HG03066 (cell line): ENCODE measurements at regions not wholly inside any gene's neighbourhood (a gene's known extent, or its start where the extent isn't known, plus 50 kb on each side); places are given as distances from the start of the nearest gene placed in this dataset.
"Not testable (repeated sequence)": the region's sequence is repeated elsewhere in the genome, so short reads cannot be mapped to it uniquely, and the experiment has no call there.

Experiments used
- ATAC-seq: cut with Tn5 transposase; IDR thresholded peaks from one replicate; pipeline ENCODE4 v1.9.1; 2021; ENCODE audit warnings: low read depth; ENCODE audit not compliant: unreplicated experiment

DNA sequence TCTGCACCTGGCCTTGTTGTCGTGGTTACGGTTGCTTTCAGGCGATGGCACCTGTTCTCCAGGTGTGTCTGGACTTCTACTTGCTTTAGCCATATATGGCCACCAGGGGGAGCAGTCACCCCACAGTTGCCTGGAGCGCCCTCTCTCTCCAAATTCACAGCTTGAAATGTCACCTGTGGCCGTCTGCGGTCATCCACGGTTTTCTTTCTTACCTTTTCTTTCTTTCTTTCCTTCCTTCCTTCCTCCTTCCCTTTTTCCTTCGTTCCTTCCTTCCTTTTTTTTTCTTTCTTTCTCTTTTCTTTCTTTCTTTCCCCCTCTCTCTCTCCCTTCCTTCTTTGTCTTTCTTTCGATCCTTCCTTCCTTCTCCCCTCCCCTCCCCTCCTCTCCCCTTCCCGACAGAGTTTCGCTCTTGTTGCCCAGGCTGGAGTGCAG, 150.5 kb upstream of the VKORC1L1 start:
- ATAC-seq, result no peak

DNA sequence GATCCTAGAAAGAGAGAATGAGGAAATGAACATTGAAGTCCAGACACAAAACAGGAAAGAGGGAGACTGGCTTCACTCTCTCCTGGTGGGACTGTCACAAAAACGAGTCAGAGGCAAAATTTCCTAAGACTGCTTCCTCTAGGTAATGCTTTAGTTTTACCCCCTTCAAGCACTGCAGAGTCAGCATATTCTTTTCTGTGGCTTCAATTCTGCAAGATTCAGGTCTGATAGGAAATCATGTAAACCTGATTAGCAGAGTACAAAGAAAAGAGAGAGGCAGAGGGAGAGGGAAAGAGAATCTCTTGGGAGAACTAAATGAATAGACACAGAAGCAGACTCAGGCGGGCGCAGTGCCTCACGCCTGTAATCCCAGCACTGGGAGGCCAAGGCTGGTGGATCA, 145.7 kb upstream of the VKORC1L1 start:
- not testable (repeated sequence) for ATAC-seq

DNA sequence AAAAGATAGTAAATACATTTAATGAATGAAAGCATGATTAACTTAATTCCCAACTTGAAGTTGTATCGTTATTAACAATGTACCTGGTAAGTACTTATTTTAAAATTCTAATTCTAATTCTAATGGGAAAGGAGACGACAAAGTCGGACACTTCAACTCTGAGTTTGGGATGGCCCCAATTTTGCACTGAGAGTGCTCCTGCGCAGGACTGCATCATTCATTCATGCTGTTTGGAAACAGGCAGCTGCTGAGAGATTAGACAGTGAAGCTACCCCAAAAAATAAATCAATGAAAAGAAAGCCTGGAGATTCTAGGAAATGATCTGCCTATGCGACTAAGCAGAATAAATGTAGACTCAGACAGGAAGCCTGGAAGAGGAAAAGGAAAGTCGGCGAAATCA, 141.7 kb upstream of the VKORC1L1 start:
- no peak for ATAC-seq

DNA sequence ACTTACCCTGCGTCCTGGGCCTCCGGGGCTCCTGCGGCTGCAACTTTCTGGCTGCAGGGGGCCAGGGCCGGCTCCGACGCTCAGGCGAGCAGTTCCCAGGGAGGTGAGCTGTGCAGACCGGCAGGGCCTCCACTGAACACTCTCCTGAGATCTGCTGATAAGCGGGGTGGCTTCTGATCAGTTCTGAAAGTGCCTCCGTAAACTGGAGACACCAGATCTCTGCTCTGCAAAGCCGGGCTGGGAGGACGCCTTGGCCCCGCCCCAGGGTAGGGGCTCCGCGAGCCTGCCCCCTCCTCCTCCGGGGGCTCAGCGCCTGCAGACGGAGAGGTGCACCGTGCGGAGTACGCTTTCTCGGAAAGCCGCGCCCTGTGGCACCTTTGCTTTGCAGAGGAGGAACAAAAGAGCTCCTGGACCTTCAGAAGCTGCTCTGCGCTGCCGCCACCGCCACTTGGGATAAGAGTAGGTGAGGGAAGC, 141.3 kb upstream of the VKORC1L1 start:
- ATAC-seq, result no peak

DNA sequence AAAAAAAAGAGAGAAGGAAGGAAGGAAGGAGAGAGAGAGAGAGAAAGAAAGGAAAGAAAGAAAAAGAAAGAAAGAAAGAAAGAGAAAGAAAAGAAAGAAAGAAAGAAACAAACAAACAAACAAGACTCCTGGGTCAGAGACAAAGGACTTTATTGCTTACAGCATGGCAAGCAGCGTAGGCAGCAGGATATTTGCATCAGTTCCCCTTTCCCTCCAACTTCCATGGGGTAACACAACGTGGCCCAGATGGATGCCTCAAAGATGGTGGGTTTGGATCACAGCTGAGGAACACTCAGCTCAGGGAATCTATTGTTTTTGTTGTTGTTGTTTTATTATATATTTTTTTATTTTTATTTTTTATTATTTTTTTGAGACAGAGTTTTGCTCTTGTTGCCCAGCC, 128.5 kb upstream of the VKORC1L1 start:
- ATAC-seq, result no peak

DNA sequence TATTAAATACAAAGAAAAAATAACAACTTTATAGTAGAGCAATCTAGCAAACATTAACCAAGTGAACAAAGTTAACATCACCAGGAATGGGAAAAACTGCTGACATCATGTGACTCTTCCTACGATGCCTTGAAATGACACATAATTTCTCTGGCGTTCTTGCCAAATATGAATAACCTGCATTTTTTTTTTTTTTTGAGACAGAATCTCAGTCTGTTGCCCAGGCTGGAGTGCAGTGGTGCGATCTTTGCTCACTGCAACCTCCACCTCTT, 126.5 kb upstream of the VKORC1L1 start:
- ATAC-seq, result no peak

DNA sequence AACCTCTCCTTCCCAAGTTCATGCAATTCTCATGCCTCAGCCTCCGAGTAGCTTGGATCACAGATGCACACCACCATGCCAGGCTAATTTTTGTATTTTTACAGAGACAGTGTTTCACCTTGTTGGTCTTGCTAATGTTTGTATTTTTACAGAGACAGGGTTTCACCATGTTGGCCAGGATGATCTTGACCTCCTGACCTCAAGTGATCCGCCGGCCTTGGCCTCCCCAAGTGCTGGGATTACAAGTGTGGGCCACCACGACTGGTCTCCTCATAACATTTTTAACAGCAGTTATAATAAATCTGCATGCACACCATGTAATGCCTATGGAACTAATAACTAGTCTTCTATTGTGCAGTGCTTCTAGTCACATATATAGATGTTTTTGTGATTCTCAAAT, 123.8 kb upstream of the VKORC1L1 start:
- ATAC-seq, result no peak

DNA sequence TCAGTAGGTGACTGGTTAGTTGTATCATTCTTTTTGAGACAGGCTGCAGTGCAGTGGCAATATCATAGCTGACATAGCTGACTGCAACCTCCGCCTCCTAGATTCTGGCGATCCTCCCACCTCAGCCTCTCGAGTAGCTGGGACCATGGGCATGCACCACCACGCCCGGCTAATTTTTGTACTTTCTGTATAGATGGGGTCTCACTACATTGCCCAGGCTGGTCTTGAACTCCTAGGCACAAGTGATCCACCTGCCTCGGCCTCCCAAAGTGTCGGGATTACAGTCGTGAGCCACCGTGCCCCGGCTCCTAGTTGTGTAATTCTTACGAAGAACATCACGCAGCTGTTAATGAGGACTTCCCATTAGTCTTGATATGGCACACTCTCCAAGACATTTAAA, 123.4 kb upstream of the VKORC1L1 start:
- no peak for ATAC-seq

DNA sequence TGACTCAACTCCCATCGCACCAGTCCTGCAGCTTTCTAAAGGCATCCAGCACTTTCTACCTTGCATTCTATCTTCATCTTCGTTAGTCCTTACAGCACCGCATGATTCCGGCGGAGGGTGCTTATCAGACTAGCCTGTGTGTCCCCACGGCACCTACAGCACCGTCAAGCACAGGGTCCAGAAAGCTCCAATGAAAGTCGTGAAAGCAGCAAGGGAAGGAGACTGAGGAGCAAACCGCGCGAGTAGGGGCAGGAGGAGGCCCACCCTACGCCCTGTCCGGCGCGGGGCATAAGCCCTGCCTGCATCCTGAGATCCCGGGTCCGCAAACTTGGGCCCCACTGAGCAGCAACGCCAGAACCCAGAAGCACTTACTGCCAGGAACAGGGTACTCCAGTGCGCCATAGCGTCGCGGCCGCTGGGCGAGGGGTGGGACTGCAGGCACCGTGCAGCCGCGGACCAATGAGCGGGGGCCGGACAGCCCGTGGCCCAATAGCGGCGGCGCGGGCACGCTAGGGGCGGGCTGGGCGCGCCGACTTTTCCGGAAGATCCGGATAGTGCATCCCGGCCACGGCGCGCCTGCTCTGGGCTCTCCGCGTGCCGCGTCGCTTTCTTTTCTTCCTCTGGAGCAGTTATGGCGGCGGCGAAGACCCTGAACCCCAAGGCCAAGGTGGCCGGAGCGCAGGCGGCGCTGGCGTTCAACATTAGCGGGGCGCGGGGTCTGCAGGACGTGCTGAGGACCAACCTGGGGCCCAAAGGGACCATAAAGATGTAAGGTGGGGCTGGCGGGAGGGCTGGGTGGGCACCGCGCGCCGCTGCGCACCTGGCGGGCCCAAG, 122.1 kb upstream of the VKORC1L1 start:
- peak; percentile 97 for ATAC-seq

DNA sequence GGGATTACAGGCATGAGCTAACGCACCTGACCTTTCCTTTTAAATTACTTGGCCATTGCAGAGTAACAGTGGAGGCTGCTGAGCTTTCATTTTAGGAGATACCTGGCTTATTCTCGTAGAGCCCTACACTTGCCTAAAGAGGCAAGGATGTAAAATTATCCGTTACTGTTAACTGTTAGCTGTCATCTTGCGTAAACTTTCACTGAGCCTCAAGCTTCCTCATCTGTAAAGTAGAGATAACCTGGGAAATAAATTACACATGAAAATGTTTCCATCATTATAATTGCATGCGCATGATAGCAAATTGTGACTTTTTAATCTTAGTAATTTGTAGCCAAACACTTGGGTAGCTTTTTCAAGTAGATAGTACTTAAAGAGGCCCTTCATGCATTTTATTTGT, 118.8 kb upstream of the VKORC1L1 start:
- ATAC-seq, result not testable (repeated sequence)

DNA sequence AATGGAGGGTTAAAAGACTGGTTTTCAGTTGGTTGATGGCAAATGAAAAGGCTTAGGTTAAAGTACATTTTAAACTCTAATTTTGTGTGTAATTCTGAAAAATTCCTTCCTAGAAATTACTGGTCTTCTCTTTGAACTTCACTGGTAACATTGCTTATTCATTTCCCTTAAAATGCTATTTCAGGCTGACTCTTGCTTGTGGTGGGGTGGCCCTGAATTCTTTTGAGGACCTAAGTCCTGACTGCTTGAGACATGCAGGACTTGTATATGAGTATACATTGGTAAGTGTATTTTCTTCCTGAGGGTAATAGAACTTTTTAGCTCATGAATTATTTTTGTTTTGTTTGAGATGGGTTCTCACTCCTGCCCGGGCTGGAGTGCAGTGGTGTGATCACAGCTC, 113.9 kb upstream of the VKORC1L1 start:
- not testable (repeated sequence) for ATAC-seq

DNA sequence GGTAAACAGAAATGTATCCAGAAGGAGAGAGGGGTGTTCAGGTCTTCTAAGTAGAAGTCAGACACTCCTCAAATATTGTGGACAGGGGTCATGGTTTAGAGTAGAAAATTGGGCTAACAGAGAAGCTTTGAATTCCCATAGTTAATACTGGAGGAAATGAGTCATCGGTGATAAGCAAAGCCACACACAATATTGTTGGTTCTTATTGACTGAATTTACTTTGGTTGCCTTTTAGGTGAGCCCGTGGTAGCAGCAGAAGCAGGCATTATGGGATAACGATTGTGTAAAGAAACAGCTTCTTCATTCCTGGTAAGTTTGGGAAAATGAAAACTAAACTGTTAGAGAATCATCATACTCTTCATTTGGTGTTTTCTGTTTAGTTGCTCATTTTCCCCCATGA, 110.2 kb upstream of the VKORC1L1 start:
- not testable (repeated sequence) for ATAC-seq

DNA sequence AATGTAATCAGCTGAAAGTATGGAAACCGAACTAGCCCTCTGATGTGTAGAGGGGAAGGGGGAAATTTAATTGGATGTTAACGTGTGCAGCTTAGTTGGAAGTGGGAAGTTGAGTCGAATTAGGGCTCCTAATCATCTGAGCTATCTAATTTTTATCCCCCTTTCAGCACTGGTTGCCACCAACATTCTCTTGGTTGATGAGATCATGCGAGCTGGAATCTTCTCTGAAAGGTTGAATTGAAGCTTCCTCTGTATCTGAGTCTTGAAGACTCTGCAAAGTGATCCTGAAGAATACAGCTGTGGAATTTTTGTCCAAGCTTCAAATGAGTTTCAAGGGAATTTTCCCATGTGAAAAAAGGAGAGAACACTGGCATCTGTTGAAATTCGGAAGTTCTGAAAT, 109.8 kb upstream of the VKORC1L1 start:
- ATAC-seq, result not testable (repeated sequence)

DNA sequence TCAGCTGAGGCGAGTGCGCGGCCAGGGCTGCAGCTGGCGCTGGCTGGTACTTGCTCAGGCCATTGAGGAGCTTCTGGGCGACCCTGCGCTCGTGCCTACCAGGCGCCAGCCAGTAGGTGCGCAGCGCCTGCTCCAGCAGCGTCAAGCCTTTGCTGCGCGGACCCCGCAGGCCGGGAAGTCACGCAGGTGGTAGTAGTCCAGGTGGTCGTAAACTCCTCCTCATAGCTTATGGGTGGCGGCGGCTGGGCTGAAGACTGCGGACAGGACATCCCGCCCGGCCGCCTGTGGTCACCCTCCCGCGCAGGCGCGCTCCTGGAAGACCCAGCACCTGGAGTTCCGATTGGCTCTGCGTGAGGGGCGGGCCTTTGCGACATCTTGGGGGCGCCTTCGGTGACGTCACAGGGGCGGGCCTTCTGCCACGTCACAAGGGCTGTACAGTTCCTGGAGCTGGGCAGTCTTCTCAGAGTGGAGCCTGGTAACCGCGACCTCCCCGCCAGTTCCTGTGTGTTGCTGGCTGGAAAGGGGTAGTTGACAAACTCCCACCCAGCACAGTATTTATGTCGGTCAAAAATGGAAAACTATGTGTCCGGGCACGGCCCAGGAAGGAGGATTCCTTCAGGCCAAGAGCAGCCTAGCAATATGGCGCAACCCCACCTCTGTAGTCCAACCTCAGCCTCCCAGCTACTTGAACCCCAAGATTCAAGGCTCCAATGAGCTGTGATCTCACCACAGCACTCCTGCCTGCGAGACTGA, 102.2 kb upstream of the VKORC1L1 start:
- ATAC-seq, result peak; percentile 95

DNA sequence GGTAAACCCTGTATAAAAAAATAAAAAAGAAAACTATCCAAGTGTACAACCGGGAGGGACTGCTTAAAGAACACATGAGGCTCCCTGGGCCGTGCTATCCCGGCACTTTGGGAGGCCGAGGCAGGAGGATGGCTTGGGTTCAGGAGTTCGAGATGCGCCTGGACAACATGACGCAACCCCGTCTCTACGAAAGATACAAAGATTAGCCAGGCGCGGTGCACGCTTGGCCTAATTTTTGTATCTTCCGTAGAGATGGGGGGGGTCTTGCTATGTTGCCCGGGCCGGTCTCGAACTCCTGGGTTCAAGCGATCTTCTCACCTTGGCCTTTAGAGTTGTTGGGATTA, 101.7 kb upstream of the VKORC1L1 start:
- not testable (repeated sequence) for ATAC-seq

DNA sequence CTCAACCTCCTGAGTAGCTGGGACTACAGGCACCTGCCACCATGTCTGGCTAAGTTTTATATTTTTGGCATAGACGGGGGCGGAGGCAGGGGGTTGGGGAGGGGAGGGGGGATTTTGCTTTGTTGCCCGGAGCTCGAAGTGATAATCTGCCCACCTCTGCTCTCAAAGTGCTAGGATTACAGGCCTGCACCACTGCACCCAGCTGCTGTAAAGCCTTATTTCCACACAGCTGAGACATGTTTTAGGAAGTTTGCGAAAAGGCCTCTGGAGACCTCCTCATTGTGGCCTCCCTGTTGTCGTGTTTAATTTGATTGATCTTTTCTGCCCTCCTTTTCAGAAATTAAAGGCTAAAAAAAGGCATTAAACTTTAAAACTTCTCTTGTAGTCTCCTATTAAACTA, 96.2 kb upstream of the VKORC1L1 start:
- ATAC-seq, result not testable (repeated sequence)

DNA sequence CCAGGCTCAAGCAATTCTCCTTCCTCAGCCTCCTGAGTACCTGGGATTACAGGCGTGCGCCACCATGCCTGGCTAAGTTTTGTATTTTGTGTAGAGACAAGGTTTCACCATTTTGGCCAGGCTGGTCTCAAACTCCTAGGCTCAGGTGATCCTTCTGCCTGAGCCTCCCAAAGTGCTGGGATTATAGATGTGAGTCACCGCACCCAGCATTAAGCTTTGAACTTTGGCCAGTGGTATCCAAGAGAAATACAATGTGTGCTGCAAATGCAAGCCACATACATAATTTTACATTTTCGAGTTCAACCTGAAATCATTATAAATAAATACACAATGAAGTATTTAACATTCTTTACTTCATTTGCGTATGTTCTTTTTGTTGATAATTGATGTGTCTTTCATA, 82.9 kb upstream of the VKORC1L1 start:
- not testable (repeated sequence) for ATAC-seq

DNA sequence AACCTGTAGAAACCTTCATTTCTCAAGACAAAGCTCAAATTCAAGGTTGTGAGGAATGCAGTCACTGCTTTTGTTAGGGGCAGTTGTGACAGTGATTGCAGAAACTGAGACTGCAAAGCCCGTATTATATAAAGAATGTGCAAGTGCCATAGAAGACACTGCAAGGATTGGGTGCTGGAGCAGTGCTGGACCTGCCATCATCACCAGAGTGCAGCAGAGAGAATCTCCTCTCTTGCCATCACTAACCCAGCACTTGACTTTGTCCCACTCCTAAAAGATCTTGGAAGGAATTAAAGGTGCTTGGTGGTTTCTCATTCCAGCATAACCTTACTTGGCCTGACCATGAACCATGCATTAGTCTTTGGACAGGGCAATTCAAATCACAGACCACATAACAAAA, 81.1 kb upstream of the VKORC1L1 start:
- ATAC-seq, result not testable (repeated sequence)

DNA sequence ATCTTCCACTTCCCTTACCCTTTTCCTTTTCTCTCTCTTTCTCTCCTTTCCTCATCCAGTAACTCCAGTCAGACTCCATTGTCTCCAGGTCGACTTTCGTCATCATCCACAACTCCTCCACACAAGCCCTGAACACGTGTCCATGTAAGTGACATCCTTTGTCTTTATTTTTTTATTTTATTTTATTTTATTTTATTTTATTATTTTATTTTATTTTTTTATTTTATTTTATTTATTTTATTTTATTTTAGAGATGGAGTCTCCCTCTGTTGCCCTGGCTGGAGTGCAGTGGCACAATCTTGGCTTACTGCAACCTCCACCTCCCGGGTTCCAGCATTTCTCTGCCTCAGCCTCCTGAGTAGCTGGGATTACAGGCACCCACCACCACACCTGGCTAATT, 80.1 kb upstream of the VKORC1L1 start:
- not testable (repeated sequence) for ATAC-seq

DNA sequence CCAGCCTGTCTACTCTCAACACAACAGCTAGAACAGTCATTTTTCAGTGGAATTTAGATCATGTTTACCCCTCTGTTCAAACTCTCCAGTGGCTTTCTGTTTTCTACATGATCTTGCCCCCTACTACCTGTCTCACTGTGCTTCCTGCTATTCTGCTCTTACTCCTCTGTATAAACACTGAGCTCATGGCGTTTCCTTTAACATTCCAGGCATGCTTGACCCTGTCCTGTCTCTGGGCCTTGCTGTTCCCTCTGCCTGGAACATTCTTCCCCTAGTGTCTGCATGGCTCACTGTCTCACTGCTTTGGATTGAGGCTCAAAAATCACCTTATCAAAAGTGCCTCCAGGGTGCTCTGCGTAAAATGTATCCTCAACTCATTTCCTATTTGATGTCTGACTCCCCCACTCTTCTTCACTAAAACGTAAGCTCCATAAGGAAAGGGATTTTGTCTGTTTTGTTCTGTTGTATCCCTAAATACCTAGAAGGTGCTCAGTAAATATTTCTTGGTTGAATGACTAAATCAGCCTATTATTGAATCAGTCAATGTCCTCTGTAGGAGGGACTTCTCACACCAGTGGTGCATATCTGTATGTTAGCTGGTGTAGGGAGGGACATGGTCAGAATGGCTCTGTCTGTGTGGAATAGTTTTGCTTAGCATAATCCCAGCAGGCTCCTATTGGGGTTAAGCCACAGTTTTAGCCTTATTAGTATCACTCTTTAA, 78.0 kb upstream of the VKORC1L1 start:
- ATAC-seq, result not testable (repeated sequence)

DNA sequence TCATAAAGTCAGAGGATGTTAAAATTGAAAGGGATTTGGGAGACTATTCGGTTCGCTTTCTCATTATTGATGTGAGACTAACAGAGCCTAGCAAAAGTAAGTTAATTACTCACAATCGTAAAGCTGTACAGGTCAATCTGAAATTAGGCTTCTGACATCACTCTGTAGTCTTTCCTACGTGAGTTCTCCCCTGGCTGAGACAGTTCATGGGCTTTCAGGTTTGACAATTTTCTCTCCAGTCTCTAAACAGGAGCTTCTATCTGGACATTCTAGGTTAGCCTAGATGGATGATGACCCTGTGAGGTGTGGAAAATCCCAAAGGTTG, 77.5 kb upstream of the VKORC1L1 start:
- not testable (repeated sequence) for ATAC-seq

DNA sequence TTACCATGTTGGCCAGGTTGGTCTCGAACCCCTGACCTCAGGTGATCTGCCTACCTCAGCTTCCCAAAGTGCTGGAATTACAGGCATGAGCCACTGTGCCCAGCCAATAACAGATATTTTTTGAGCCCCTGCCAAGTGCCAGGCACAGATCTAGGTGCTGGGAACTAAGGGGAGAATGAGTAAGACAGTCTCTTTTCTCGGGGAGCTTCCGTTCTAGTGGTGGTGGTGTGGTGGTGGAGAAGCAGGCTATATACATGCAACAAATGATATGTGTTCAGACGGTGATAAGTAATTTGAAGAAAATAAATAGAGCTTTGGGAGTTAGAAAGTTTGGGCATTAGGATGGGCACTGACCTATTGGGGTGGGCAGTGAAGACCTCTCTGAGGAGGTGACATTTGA, 76.7 kb upstream of the VKORC1L1 start:
- no peak for ATAC-seq
